CD4-positive, alpha-beta memory T cell (primary cell): ENCODE measurements at regions not wholly inside any gene's neighbourhood (a gene's known extent, or its start where the extent isn't known, plus 50 kb on each side); places are given as distances from the start of the nearest gene placed in this dataset.

Source experiments
- CTCF ChIA-PET: fragments of 350-600 bp; sonication (Branson Sonifier 250); formaldehyde crosslinking; loops from one replicate; lab custom pipeline; 2021; ENCODE audit warnings: inconsistent platforms; ENCODE audit not compliant: partially characterized antibody; lab: Charles Lee
- POLR2A ChIA-PET: fragments of 350-600 bp; sonication (Branson Sonifier 250); formaldehyde crosslinking; loops from one replicate; lab custom pipeline; 2021; ENCODE audit not compliant: partially characterized antibody; lab: Charles Lee
- DNase-seq, 5 donors: peaks; one replicate each; pipeline versions ENCODE4 v3.0.0 to v3.0.0-alpha.2; 2020 to 2022; ENCODE audit warnings: mixed read lengths in 1 of 5
- H3K27ac ChIP-seq: one replicate; pipeline ENCODE4 v1.7.0; 2013; ENCODE audit warnings: low read depth, low read length
- H3K27me3 ChIP-seq: 2 replicates; pipeline ENCODE4 v1.7.0; 2013; ENCODE audit warnings: mild to moderate bottlenecking, low read length, moderate library complexity; ENCODE audit not compliant: insufficient read depth
- H3K36me3 ChIP-seq: 2 replicates; pipeline ENCODE4 v1.7.0; 2013; ENCODE audit warnings: mild to moderate bottlenecking, low read length, moderate library complexity; ENCODE audit not compliant: insufficient read depth
- H3K4me1 ChIP-seq: 2 replicates; pipeline ENCODE4 v1.7.0; 2013; ENCODE audit warnings: mild to moderate bottlenecking, low read length, moderate library complexity; ENCODE audit not compliant: insufficient read depth
- H3K4me3 ChIP-seq, 2 donors: one replicate each; pipeline ENCODE4 v1.7.0; 2013; ENCODE audit warnings: low read length in 2 of 2, mild to moderate bottlenecking in 1 of 2
- H3K9me3 ChIP-seq, 2 donors: one replicate each; pipeline ENCODE4 v1.7.0; 2013; ENCODE audit warnings: low read length in 2 of 2, control low read depth in 1 of 2; ENCODE audit not compliant: control insufficient read depth in 1 of 2
- H3K27ac Mint-ChIP-seq, 7 donors: one replicate each; pipeline ENCODE4 v1.8.0; 2020 to 2021; ENCODE audit warnings: mixed read lengths in 7 of 7, mild to moderate bottlenecking in 6 of 7, inconsistent platforms in 3 of 7, moderate library complexity in 3 of 7
- H3K27me3 Mint-ChIP-seq, 2 donors: one replicate each; pipeline ENCODE4 v1.8.0; 2020 to 2021; ENCODE audit warnings: mixed read lengths in 2 of 2
- H3K36me3 Mint-ChIP-seq, 2 donors: one replicate each; pipeline ENCODE4 v1.8.0; 2020 to 2021; ENCODE audit warnings: mixed read lengths in 2 of 2, inconsistent platforms in 1 of 2, mild to moderate bottlenecking in 1 of 2
- H3K4me1 Mint-ChIP-seq, 4 donors: one replicate each; pipeline ENCODE4 v1.8.0; 2020 to 2021; ENCODE audit warnings: mixed read lengths in 4 of 4, mild to moderate bottlenecking in 1 of 4
- H3K4me3 Mint-ChIP-seq, 8 donors: one replicate each; pipeline ENCODE4 v1.8.0; 2020 to 2021; ENCODE audit warnings: mixed read lengths in 8 of 8, mild to moderate bottlenecking in 7 of 8, moderate library complexity in 6 of 8, inconsistent platforms in 3 of 8
- H3K9me3 Mint-ChIP-seq, 8 donors: one replicate each; pipeline ENCODE4 v1.8.0; 2020 to 2021; ENCODE audit warnings: mixed read lengths in 8 of 8, mild to moderate bottlenecking in 5 of 8, inconsistent platforms in 3 of 8, moderate library complexity in 1 of 8
- intact Hi-C: fragments of 100-400 bp; cut with micrococcal nuclease; formaldehyde crosslinking; loops from one replicate; pipeline ENCODE4 v1.15.1; 2023

DNA sequence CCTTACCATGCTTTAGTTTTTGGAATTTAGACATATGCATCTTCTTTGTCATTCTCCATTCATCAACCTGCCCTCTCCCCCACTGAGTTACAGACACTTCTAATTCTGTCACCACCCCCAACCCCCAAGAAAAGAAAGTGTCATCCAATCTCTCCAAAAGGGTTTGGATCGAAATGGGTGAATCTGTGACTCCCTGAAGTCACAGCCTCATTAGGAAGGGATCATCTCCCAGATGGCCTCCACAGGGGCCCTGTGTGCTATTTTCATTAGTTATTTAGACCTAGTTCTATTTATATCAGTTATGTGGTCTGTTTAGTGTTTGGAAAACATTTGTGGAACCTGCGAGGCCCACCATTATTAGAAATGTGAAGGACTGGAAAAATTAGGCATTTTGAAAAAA is 191.0 kb upstream of the ATP2B1 start:
- intact Hi-C loops: no loop called here
- Mint-ChIP-seq H3K36me3 (no peaks in the 10 kb centered on the region), H3K4me3 (no peak overlapping the region), H3K27ac (no peak overlapping the region), H3K9me3 (no peaks in the 10 kb centered on the region), H3K27me3 (no peaks in the 10 kb centered on the region), H3K4me1 (peaks cover 13 to 19% (median 15%) of the 10 kb centered on the region in 4 donors)
- Histone ChIP-seq H3K36me3 (no peaks in the 10 kb centered on the region), H3K4me3 (no peak overlapping the region), H3K27ac (no peak overlapping the region), H3K27me3 (no peaks in the 10 kb centered on the region), H3K4me1 (peaks cover 19% of the 10 kb centered on the region), H3K9me3 (no peaks in the 10 kb centered on the region)
- DNase-seq: no peak
- CTCF ChIA-PET: no interaction called here
- POLR2A ChIA-PET: no interaction called here

DNA sequence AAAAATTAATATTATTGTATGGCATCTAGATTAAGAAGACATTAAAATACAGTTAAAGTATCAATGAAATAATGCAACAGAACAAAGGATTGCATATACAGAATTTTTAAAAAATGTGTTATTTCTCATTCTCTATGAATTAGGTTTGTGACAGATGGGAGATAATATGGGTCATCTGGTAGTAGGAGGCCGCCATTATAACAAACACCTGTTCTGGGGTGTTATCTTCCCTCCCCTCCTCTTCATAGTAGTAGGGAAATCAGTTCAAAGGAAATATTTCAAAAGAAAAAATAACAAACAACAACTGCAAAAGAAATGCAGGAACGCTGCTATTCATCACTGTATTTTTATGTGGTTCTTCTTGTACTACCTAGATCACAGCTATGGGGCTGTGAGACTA is 187.0 kb upstream of the ATP2B1 start:
- POLR2A ChIA-PET: no interaction called here

DNA sequence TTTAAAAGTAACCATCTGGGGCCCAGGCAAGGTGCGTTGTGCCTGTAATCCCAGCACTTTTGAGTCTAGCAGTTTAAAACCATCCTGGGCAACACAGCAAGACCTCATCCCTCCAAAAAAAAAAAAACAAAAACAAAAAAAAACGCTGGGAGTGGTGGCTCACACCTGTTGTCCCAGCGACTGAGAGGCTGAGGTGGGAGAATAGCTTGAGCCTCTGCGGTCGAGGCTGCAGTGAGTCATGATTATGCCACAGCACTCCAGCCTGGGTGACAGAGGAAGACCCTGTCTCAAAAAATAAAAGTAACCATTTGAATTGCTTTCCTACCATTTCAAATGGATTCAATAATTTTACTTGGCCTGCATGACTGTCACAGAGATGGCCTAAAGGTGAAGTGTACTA is 186.5 kb upstream of the ATP2B1 start:
- peaks cover 24% of the 10 kb centered on the region for H3K4me1 ChIP-seq
- H3K27me3 ChIP-seq: no peaks in the 10 kb centered on the region
- H3K36me3 Mint-ChIP-seq: no peaks in the 10 kb centered on the region
- no peak overlapping the region for H3K27ac ChIP-seq
- H3K36me3 ChIP-seq: no peaks in the 10 kb centered on the region
- no peak for DNase-seq
- no peaks in the 10 kb centered on the region for H3K27me3 Mint-ChIP-seq
- CTCF ChIA-PET: interaction anchor here (0.9 to 1.6 kb wide), 3 partner anchors 9 to 33 kb away, joined by 3 read pairs; no protein-coding TSS in a partner anchor
- no peak overlapping the region for H3K4me3 Mint-ChIP-seq
- intact Hi-C loops: no loop called here
- POLR2A ChIA-PET: interaction anchor here (1.1 to 1.7 kb wide), 2 partner anchors 10 to 14 kb away, joined by 3 to 9 read pairs; no protein-coding TSS in a partner anchor
- peaks cover 26 to 38% (median 27%) of the 10 kb centered on the region in 4 donors for H3K4me1 Mint-ChIP-seq
- H3K9me3 Mint-ChIP-seq: peaks cover 0 to 4% (median 0%) of the 10 kb centered on the region in 8 donors
- H3K9me3 ChIP-seq: no peaks in the 10 kb centered on the region
- H3K27ac Mint-ChIP-seq: no peak overlapping the region
- no peak overlapping the region for H3K4me3 ChIP-seq

More for the DNA sequence above, 187.0 kb upstream of the ATP2B1 start:
- intact Hi-C loops: no loop called here
- Mint-ChIP-seq H3K9me3 (peaks cover 0 to 3% (median 0%) of the 10 kb centered on the region in 8 donors), H3K27ac (no peak overlapping the region), H3K4me3 (no peak overlapping the region), H3K27me3 (no peaks in the 10 kb centered on the region), H3K36me3 (no peaks in the 10 kb centered on the region), H3K4me1 (peaks cover 26 to 38% (median 27%) of the 10 kb centered on the region in 4 donors)
- Histone ChIP-seq H3K27ac (no peak overlapping the region), H3K27me3 (no peaks in the 10 kb centered on the region), H3K9me3 (no peaks in the 10 kb centered on the region), H3K36me3 (no peaks in the 10 kb centered on the region), H3K4me1 (peaks cover 24% of the 10 kb centered on the region), H3K4me3 (no peak overlapping the region)
- CTCF ChIA-PET: interaction anchor here (1.3 kb wide), 1 partner anchor 9 kb away, joined by 3 read pairs; no protein-coding TSS in a partner anchor
- DNase-seq: no peak

DNA sequence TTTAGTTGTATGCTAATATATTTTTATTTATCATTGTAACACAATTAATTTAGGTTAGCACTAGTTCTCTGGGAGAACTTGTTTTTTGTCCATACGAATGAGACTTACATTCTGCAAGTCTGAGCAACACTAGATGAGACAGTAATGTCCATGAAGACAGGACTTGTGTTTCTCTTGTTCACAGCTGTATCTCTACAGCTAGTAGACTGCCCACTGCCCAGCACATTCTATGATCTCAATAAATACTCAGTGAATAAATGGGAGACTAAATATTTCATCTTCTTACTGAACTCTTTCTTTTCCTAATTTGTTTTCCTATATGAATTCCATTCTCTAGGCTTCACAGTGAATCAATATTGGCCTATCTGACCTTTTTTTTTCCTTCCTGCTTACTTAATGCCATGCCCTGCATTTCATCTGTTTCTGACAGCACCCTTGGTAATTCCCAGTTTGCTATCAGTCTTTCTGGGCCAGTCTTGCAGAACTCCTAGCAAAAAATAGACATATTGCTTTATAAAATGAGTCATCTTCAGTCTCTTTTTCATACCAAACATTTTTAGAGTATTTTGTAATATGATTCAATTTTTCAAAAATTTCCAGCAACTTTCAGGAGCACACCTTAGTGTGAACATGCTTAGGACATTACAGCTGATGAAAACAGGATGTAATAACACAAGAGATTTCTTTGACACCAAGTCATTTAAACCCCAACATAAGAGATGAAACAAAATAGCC is 185.5 kb upstream of the ATP2B1 start:
- peaks cover 26 to 38% (median 27%) of the 10 kb centered on the region in 4 donors for H3K4me1 Mint-ChIP-seq
- H3K27me3 ChIP-seq: no peaks in the 10 kb centered on the region
- ChIA-PET CTCF (interaction anchor here (0.9 to 1.6 kb wide), 3 partner anchors 10 to 32 kb away, joined by 3 read pairs; no protein-coding TSS in a partner anchor), POLR2A (interaction anchor here (1.1 to 1.7 kb wide), 2 partner anchors 11 to 13 kb away, joined by 3 to 9 read pairs; no protein-coding TSS in a partner anchor)
- peaks cover 24% of the 10 kb centered on the region for H3K4me1 ChIP-seq
- no peaks in the 10 kb centered on the region for H3K36me3 ChIP-seq
- peaks cover 0 to 2% of the 10 kb centered on the region in 2 donors for H3K36me3 Mint-ChIP-seq
- H3K27ac ChIP-seq: no peak overlapping the region
- H3K4me3 ChIP-seq: no peak overlapping the region
- DNase-seq: no peak
- intact Hi-C loops: no loop called here
- H3K27me3 Mint-ChIP-seq: no peaks in the 10 kb centered on the region
- no peaks in the 10 kb centered on the region for H3K9me3 ChIP-seq
- H3K27ac Mint-ChIP-seq: peak overlapping the region in 2 of 7 donors; percentile 13 to 41
- no peak overlapping the region for H3K4me3 Mint-ChIP-seq
- peaks cover 0 to 4% (median 0%) of the 10 kb centered on the region in 8 donors for H3K9me3 Mint-ChIP-seq

DNA sequence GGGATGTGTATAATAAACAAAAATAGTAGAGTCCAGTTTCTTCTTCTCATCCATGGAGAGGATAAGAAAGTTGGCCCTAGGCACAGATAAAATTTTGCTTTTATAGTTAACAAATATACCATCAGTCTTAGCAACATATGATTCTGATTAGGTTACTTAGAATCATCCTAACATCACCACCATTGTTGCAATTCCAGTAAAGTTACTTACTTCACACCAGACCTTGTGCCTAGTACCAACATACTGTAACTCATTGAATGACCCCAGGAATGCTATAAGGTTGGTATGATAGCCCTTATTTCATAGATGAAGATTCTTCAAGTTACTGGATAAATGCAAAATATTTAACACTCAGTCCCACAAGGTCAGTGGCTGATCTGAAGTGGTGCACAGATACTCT is 183.8 kb upstream of the ATP2B1 start:
- Mint-ChIP-seq H3K9me3 (peaks cover 0 to 4% (median 0%) of the 10 kb centered on the region in 8 donors), H3K36me3 (peaks cover 0 to 3% of the 10 kb centered on the region in 2 donors), H3K4me3 (no peak overlapping the region), H3K27ac (peak overlapping the region in 1 of 7 donors; percentile 58), H3K4me1 (peaks cover 23 to 36% (median 26%) of the 10 kb centered on the region in 4 donors), H3K27me3 (no peaks in the 10 kb centered on the region)
- DNase-seq: no peak
- no peaks in the 10 kb centered on the region for H3K9me3 ChIP-seq
- CTCF ChIA-PET: no interaction called here
- no peak overlapping the region for H3K4me3 ChIP-seq
- H3K4me1 ChIP-seq: peaks cover 21% of the 10 kb centered on the region
- H3K27ac ChIP-seq: no peak overlapping the region
- H3K27me3 ChIP-seq: no peaks in the 10 kb centered on the region
- intact Hi-C loops: no loop called here
- POLR2A ChIA-PET: no interaction called here
- H3K36me3 ChIP-seq: no peaks in the 10 kb centered on the region

DNA sequence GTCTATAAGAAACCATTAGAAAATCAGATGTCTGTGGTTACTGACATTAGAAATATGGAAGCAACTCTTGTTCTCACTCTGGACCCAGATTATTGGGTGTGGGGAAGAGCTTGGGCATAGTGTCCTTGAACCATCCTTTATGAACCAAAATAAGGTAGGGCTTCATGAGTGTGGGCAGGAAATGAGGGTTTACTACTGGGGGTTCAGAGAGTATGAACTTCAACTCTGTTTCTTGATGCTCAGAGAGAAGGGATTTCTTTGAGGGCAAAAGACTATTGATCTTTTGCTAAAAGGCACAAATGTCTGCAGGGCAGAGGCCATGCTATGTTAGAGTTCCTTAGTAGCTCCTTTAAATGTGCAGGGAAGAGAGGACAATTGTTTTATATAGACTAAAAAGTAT is 183.3 kb upstream of the ATP2B1 start:
- Mint-ChIP-seq H3K9me3 (peaks cover 0 to 4% (median 0%) of the 10 kb centered on the region in 8 donors), H3K36me3 (peaks cover 0 to 3% of the 10 kb centered on the region in 2 donors), H3K4me1 (peaks cover 19 to 32% (median 21%) of the 10 kb centered on the region in 4 donors), H3K4me3 (no peak overlapping the region), H3K27me3 (no peaks in the 10 kb centered on the region), H3K27ac (peak overlapping the region in 4 of 7 donors; percentile 9 to 71 (median 28))
- Histone ChIP-seq H3K4me1 (peaks cover 16% of the 10 kb centered on the region), H3K4me3 (no peak overlapping the region), H3K9me3 (no peaks in the 10 kb centered on the region), H3K27me3 (no peaks in the 10 kb centered on the region), H3K36me3 (no peaks in the 10 kb centered on the region), H3K27ac (no peak overlapping the region)
- DNase-seq: no peak
- POLR2A ChIA-PET: no interaction called here
- intact Hi-C loops: no loop called here
- CTCF ChIA-PET: no interaction called here

DNA sequence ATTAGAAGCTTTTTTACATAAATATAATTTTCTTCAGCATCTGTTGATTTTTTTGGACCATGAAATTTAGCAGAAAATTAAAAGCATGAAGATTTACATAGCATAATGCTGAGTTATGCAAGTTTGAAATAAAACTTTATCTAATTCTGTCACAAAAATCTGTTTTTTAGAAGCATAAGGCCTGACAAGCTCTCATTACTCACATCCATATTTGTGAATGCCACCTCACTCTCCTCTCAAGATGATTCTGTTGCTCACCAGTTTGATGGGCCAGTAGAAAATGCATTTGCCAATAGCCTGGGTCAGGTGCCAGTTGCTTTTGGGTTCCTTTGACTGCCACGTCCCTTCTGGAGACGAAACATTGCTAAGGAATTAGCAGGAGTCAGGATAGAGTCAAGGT is 181.5 kb upstream of the ATP2B1 start:
- Histone ChIP-seq H3K4me3 (no peak overlapping the region), H3K36me3 (no peaks in the 10 kb centered on the region), H3K27me3 (no peaks in the 10 kb centered on the region), H3K4me1 (peaks cover 11% of the 10 kb centered on the region), H3K9me3 (no peaks in the 10 kb centered on the region), H3K27ac (no peak overlapping the region)
- Mint-ChIP-seq H3K4me3 (no peak overlapping the region), H3K36me3 (peaks cover 0 to 3% of the 10 kb centered on the region in 2 donors), H3K27me3 (no peaks in the 10 kb centered on the region), H3K4me1 (peaks cover 14 to 29% (median 16%) of the 10 kb centered on the region in 4 donors), H3K9me3 (peaks cover 0 to 6% (median 0%) of the 10 kb centered on the region in 8 donors), H3K27ac (peak overlapping the region in 2 of 7 donors; percentile 64 to 79)
- no peak for DNase-seq
- ChIA-PET CTCF (no interaction called here), POLR2A (interaction anchor here (1.0 kb wide), 1 partner anchor 9 kb away, joined by 3 read pairs; no protein-coding TSS in a partner anchor)
- intact Hi-C loops: no loop called here
